Esophagus squamous epithelium (tissue), 5 donors: ENCODE measurements at regions not wholly inside any gene's neighbourhood (a gene's known extent, or its start where the extent isn't known, plus 50 kb on each side); places are given as distances from the start of the nearest gene placed in this dataset.
A peak's percentile ranks its signal among the peaks of the same experiment; 100 is the strongest.

Source experiments
- DNase-seq: peaks from one replicate; lab custom pipeline; 2025; lab: John Stamatoyannopoulos, UW
- H3K27ac ChIP-seq, 4 donors: fragments of 200-600 bp; sonication (generic); one replicate each; pipeline ENCODE4 v1.5.1; 2016 to 2019; ENCODE audit warnings: mild to moderate bottlenecking in 1 of 4
- H3K27me3 ChIP-seq, 4 donors: fragments of 200-600 bp; sonication (generic); 1 replicate in 3 of 4; 2 replicates in 1 of 4; pipeline versions ENCODE4 v1.5.1 to v1.6.0; 2017 to 2021; ENCODE audit warnings: antibody characterized with exemption in 1 of 4
- H3K36me3 ChIP-seq, 3 donors: fragments of 200-600 bp; sonication (generic); one replicate each; pipeline ENCODE4 v1.5.1; 2016 to 2019
- H3K4me1 ChIP-seq, 3 donors: fragments of 200-600 bp; sonication (generic); one replicate each; pipeline ENCODE4 v1.5.1; 2017 to 2019
- H3K4me3 ChIP-seq, 4 donors: fragments of 200-600 bp; sonication (generic); 1 replicate in 3 of 4; 2 replicates in 1 of 4; pipeline ENCODE4 v1.5.1; 2016 to 2019; ENCODE audit warnings: mild to moderate bottlenecking in 2 of 4, moderate library complexity in 1 of 4
- H3K9me3 ChIP-seq, 3 donors: fragments of 200-600 bp; sonication (generic); one replicate each; pipeline ENCODE4 v1.5.1; 2016 to 2019
- CTCF ChIP-seq, 6 experiments: fragments of 450-650 bp in 4 of 6; fragments of 200-600 bp in 2 of 6; sonication (generic) in 2 of 6; IDR thresholded peaks; one replicate each; pipeline ENCODE4 v1.5.1; 2016 to 2019; ENCODE audit warnings: antibody characterized with exemption in 6 of 6, mild to moderate bottlenecking in 4 of 6, moderate library complexity in 4 of 6
- POLR2A ChIP-seq, 4 donors: fragments of 450-650 bp; IDR thresholded peaks; one replicate each; pipeline ENCODE4 v1.6.1; 2017; ENCODE audit warnings: antibody characterized with exemption in 4 of 4, mild to moderate bottlenecking in 4 of 4, moderate library complexity in 3 of 4
- WGBS, 2 donors: methylation state at CpG; one replicate each; pipeline ENCODE4 v1.1.5; 2018; 5-methylcytosine and 5-hydroxymethylcytosine counted together
- intact Hi-C: fragments of 100-400 bp; cut with DNase I; formaldehyde crosslinking; loops from one replicate; pipeline ENCODE4 v1.15.0; 2022
- donor health status: DM: yes; HTN: yes; CAD: no.

- WGBS, 2 donors, result 94 to 96% methylated on average over 3 of the region's 3 CpGs
Measured at GRCh38 chr12:46610754-46611153, 215.0 kb downstream of the SLC38A4 start.

GRCh38 chr12:46609674-46610073 is 216.1 kb downstream of the SLC38A4 start:
- no peak for DNase-seq
- Histone ChIP-seq H3K27ac (no peak overlapping the region), H3K36me3 (no peaks in the 10 kb centered on the region), H3K4me3 (no peak overlapping the region), H3K27me3 (no peaks in the 10 kb centered on the region), H3K4me1 (peaks cover 0 to 12% (median 6%) of the 10 kb centered on the region in 3 donors), H3K9me3 (no peaks in the 10 kb centered on the region)
- WGBS, 2 donors, result 96 to 100% methylated on average over 2 of the region's 2 CpGs
- intact Hi-C loops, result no loop called here
- TF ChIP-seq POLR2A (IDR thresholded peaks at IDR 0.05), result no peak
- no peak for TF ChIP-seq CTCF (IDR thresholded peaks at IDR 0.05)

More at GRCh38 chr12:46610754-46611153, 215.0 kb downstream of the SLC38A4 start:
- Histone ChIP-seq H3K4me1 (peaks cover 0 to 12% (median 6%) of the 10 kb centered on the region in 3 donors), H3K27ac (no peak overlapping the region), H3K4me3 (no peak overlapping the region), H3K9me3 (no peaks in the 10 kb centered on the region), H3K27me3 (no peaks in the 10 kb centered on the region), H3K36me3 (no peaks in the 10 kb centered on the region)
- no peak for DNase-seq
- TF ChIP-seq CTCF (IDR thresholded peaks at IDR 0.05) (no peak), POLR2A (IDR thresholded peaks at IDR 0.05) (no peak)
- intact Hi-C loops, result no loop called here

- Histone ChIP-seq H3K36me3 (no peaks in the 10 kb centered on the region), H3K4me3 (no peak overlapping the region), H3K9me3 (no peaks in the 10 kb centered on the region), H3K4me1 (peaks cover 0 to 12% (median 6%) of the 10 kb centered on the region in 3 donors), H3K27me3 (no peaks in the 10 kb centered on the region), H3K27ac (peak overlapping the region in 3 of 4 donors; percentile 55 to 62 (median 61))
- intact Hi-C loops, result no loop called here
- WGBS, 2 donors, result 50 to 79% methylated on average over 1 of the region's 1 CpG
- no peak for DNase-seq
- TF ChIP-seq POLR2A (IDR thresholded peaks at IDR 0.05), result no peak
- TF ChIP-seq CTCF (IDR thresholded peaks at IDR 0.05), result no peak
Measured at GRCh38 chr12:46609273-46609623, 216.5 kb downstream of the SLC38A4 start.

- Histone ChIP-seq H3K27ac (peak overlapping the region in 3 of 4 donors; percentile 55 to 62 (median 61)), H3K9me3 (no peaks in the 10 kb centered on the region), H3K36me3 (no peaks in the 10 kb centered on the region), H3K27me3 (no peaks in the 10 kb centered on the region), H3K4me3 (no peak overlapping the region), H3K4me1 (peaks cover 0 to 12% (median 6%) of the 10 kb centered on the region in 3 donors)
- DNase-seq, result no peak
- TF ChIP-seq POLR2A (IDR thresholded peaks at IDR 0.05) (no peak), CTCF (IDR thresholded peaks at IDR 0.05) (no peak)
- WGBS, 2 donors, result 67% methylated on average over 1 of the region's 1 CpG; no CpG with 5 or more reads in 1 of the 2 donors
- intact Hi-C loops, result no loop called here
Measured at GRCh38 chr12:46608431-46609272, 217.1 kb downstream of the SLC38A4 start.

GRCh38 chr12:46604684-46605083 is 221.1 kb downstream of the SLC38A4 start:
- TF ChIP-seq POLR2A (IDR thresholded peaks at IDR 0.05) (no peak), CTCF (IDR thresholded peaks at IDR 0.05) (no peak)
- no peak for DNase-seq

More at GRCh38 chr12:46604684-46605083, 221.1 kb downstream of the SLC38A4 start:
- Histone ChIP-seq H3K4me3 (no peak overlapping the region), H3K36me3 (no peaks in the 10 kb centered on the region), H3K9me3 (no peaks in the 10 kb centered on the region), H3K27me3 (no peaks in the 10 kb centered on the region), H3K27ac (no peak overlapping the region), H3K4me1 (peaks cover 0 to 12% (median 6%) of the 10 kb centered on the region in 3 donors)
- WGBS, 2 donors, result 77 to 90% methylated on average over 3 of the region's 4 CpGs
- intact Hi-C loops, result no loop called here
